ENCODE measurements at regions not wholly inside any gene's neighbourhood (a gene's known extent, or its start where the extent isn't known, plus 50 kb on each side); places are given as distances from the start of the nearest gene placed in this dataset.

GRCh38 chr5:105978011-105978410 lies 1692.7 kb downstream of the EFNA5 start:
- no peak for TF ChIP-seq CTCF (conservative IDR thresholded peaks at IDR 0.05)
- H3K9me3 Mint-ChIP-seq = peaks cover 2% of the 10 kb centered on the region
- DNase-seq = no peak
- H3K27me3 Mint-ChIP-seq (ENCODE audit: insufficient read depth) = no peaks in the 10 kb centered on the region
- H3K36me3 Mint-ChIP-seq (ENCODE audit: low read depth) = no peaks in the 10 kb centered on the region
- no peaks in the 10 kb centered on the region for H3K4me1 Mint-ChIP-seq
- no peaks in the 10 kb centered on the region for H3K4me1 ChIP-seq (ENCODE audit: control insufficient read depth, insufficient read depth, low read length)
- H3K27me3 ChIP-seq (ENCODE audit: control insufficient read depth, insufficient read depth, low read length, poor library complexity, severe bottlenecking) = no peaks in the 10 kb centered on the region
- no peak overlapping the region for H3K4me3 Mint-ChIP-seq
- H3K4me3 ChIP-seq (ENCODE audit: low read length) = no peak overlapping the region
- no peak overlapping the region for H3K27ac ChIP-seq (ENCODE audit: low read depth, low read length)
- no peaks in the 10 kb centered on the region for H3K36me3 ChIP-seq (ENCODE audit: control insufficient read depth, insufficient read depth, low read length)
- no peak overlapping the region for H3K9ac ChIP-seq (ENCODE audit: extremely low read depth, low read length, poor library complexity, severe bottlenecking)
- no peak overlapping the region for H3K27ac Mint-ChIP-seq
- WGBS, 2 experiments (ENCODE audit: insufficient coverage in 1 of 2, insufficient read length in 1 of 2) = 92% methylated on average over 1 of the region's 1 CpG; no CpG with 5 or more reads in 1 of the 2 experiments
- no peaks in the 10 kb centered on the region for H3K9me3 ChIP-seq (ENCODE audit: control insufficient read depth, low read length)

DNA sequence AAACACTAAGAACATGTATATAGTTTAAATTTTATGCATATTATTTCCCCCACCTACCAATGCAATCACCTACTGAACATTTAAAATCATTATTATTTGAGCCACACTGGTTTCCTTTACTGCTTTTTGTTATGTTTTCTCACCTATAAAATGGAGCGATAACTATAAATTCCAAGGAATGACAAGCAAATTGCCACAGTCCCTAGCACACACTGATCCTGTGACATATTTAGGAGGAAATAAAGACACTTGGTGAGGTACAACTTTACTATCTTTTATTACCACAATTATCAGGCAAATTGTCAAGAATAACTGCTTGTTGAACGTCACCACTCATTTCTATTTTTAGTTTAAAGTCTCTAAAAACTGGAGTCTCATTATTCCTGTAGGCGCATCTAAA lies 1693.6 kb downstream of the EFNA5 start:
- DNase-seq = no peak
- no peak overlapping the region for H3K4me3 Mint-ChIP-seq
- no peak for TF ChIP-seq CTCF (conservative IDR thresholded peaks at IDR 0.05)
- H3K9me3 Mint-ChIP-seq = no peaks in the 10 kb centered on the region
- Histone ChIP-seq H3K27me3 (ENCODE audit: control insufficient read depth, insufficient read depth, low read length, poor library complexity, severe bottlenecking) (no peaks in the 10 kb centered on the region), H3K27ac (ENCODE audit: low read depth, low read length) (no peak overlapping the region), H3K36me3 (ENCODE audit: control insufficient read depth, insufficient read depth, low read length) (no peaks in the 10 kb centered on the region), H3K4me1 (ENCODE audit: control insufficient read depth, insufficient read depth, low read length) (no peaks in the 10 kb centered on the region), H3K9me3 (ENCODE audit: control insufficient read depth, low read length) (no peaks in the 10 kb centered on the region), H3K9ac (ENCODE audit: extremely low read depth, low read length, poor library complexity, severe bottlenecking) (no peak overlapping the region), H3K4me3 (ENCODE audit: low read length) (no peak overlapping the region)
- WGBS, 2 experiments (ENCODE audit: insufficient coverage in 1 of 2, insufficient read length in 1 of 2) = 91 to 92% methylated on average over 2 to 3 of the region's 3 CpGs
- H3K27me3 Mint-ChIP-seq (ENCODE audit: insufficient read depth) = no peaks in the 10 kb centered on the region
- H3K27ac Mint-ChIP-seq = no peak overlapping the region
- H3K4me1 Mint-ChIP-seq = no peaks in the 10 kb centered on the region
- H3K36me3 Mint-ChIP-seq (ENCODE audit: low read depth) = no peaks in the 10 kb centered on the region

- H3K4me1 Mint-ChIP-seq = no peaks in the 10 kb centered on the region
- Histone ChIP-seq H3K4me3 (ENCODE audit: low read length) (no peak overlapping the region), H3K9me3 (ENCODE audit: control insufficient read depth, low read length) (no peaks in the 10 kb centered on the region), H3K4me1 (ENCODE audit: control insufficient read depth, insufficient read depth, low read length) (no peaks in the 10 kb centered on the region), H3K9ac (ENCODE audit: extremely low read depth, low read length, poor library complexity, severe bottlenecking) (no peak overlapping the region), H3K27me3 (ENCODE audit: control insufficient read depth, insufficient read depth, low read length, poor library complexity, severe bottlenecking) (no peaks in the 10 kb centered on the region), H3K27ac (ENCODE audit: low read depth, low read length) (no peak overlapping the region), H3K36me3 (ENCODE audit: control insufficient read depth, insufficient read depth, low read length) (no peaks in the 10 kb centered on the region)
- H3K27me3 Mint-ChIP-seq (ENCODE audit: insufficient read depth) = no peaks in the 10 kb centered on the region
- H3K36me3 Mint-ChIP-seq (ENCODE audit: low read depth) = no peaks in the 10 kb centered on the region
- DNase-seq = no peak
- TF ChIP-seq CTCF (conservative IDR thresholded peaks at IDR 0.05) = no peak
- no peak overlapping the region for H3K27ac Mint-ChIP-seq
- H3K9me3 Mint-ChIP-seq = no peaks in the 10 kb centered on the region
- no peak overlapping the region for H3K4me3 Mint-ChIP-seq
These were observed 1699.8 kb downstream of the EFNA5 start for GRCh38 chr5:105970919-105971318.

Measured in endodermal cell (in vitro differentiated cells).